ENCODE measurements at regions not wholly inside any gene's neighbourhood (a gene's known extent, or its start where the extent isn't known, plus 50 kb on each side); places are given as distances from the start of the nearest gene placed in this dataset.

- TF ChIP-seq CTCF (IDR thresholded peaks at IDR 0.05), result no peak
- no peak for TF ChIP-seq POLR2A (IDR thresholded peaks at IDR 0.05)
- no peak for DNase-seq (ENCODE audit: low spot score in 2 of 2)
- WGBS, 2 donors, result 95 to 98% methylated on average over 3 of the region's 3 CpGs
- intact Hi-C loops (cut with DNase I; ENCODE audit: low total_unique reads), result no loop called here
- H3K4me3 ChIP-seq (ENCODE audit: low read depth, poor library complexity, severe bottlenecking), result no peak overlapping the region
Observed at GRCh38 chr2:150088538-150088937, 398.9 kb downstream of the RND3 start.

GRCh38 chr2:150085478-150085877 lies 402.0 kb downstream of the RND3 start:
- intact Hi-C loops (cut with DNase I; ENCODE audit: low total_unique reads), result no loop called here
- DNase-seq (ENCODE audit: low spot score in 2 of 2), result no peak
- TF ChIP-seq CTCF (IDR thresholded peaks at IDR 0.05) (no peak), POLR2A (IDR thresholded peaks at IDR 0.05) (no peak)
- no peak overlapping the region for H3K4me3 ChIP-seq (ENCODE audit: low read depth, poor library complexity, severe bottlenecking)
- 96 to 97% methylated on average over 2 of the region's 2 CpGs for WGBS, 2 donors

- WGBS, 2 donors, result 59 to 69% methylated on average over 4 of the region's 4 CpGs
Observed at GRCh38 chr2:150081775-150082481, 405.5 kb downstream of the RND3 start.

GRCh38 chr2:150076281-150076680 lies 411.2 kb downstream of the RND3 start:
- TF ChIP-seq CTCF (IDR thresholded peaks at IDR 0.05) (no peak), POLR2A (IDR thresholded peaks at IDR 0.05) (no peak)
- H3K4me3 ChIP-seq (ENCODE audit: low read depth, poor library complexity, severe bottlenecking), result no peak overlapping the region
- intact Hi-C loops (cut with DNase I; ENCODE audit: low total_unique reads), result no loop called here
- WGBS, 2 donors, result 54 to 66% methylated on average over 1 of the region's 1 CpG
- DNase-seq (ENCODE audit: low spot score in 2 of 2), result no peak

More at GRCh38 chr2:150081775-150082481, 405.5 kb downstream of the RND3 start:
- DNase-seq (ENCODE audit: low spot score in 2 of 2), result no peak
- TF ChIP-seq CTCF (IDR thresholded peaks at IDR 0.05), result no peak
- no peak for TF ChIP-seq POLR2A (IDR thresholded peaks at IDR 0.05)
- intact Hi-C loops (cut with DNase I; ENCODE audit: low total_unique reads), result no loop called here
- no peak overlapping the region for H3K4me3 ChIP-seq (ENCODE audit: low read depth, poor library complexity, severe bottlenecking)

- no peak overlapping the region for H3K4me3 ChIP-seq (ENCODE audit: low read depth, poor library complexity, severe bottlenecking)
- DNase-seq (ENCODE audit: low spot score in 2 of 2), result no peak
- WGBS, 2 donors, result 67 to 81% methylated on average over 2 of the region's 2 CpGs
- intact Hi-C loops (cut with DNase I; ENCODE audit: low total_unique reads), result no loop called here
- TF ChIP-seq POLR2A (IDR thresholded peaks at IDR 0.05) (no peak), CTCF (IDR thresholded peaks at IDR 0.05) (no peak)
Observed at GRCh38 chr2:150075831-150076230, 411.6 kb downstream of the RND3 start.

- no peak overlapping the region for H3K4me3 ChIP-seq (ENCODE audit: low read depth, poor library complexity, severe bottlenecking)
- no peak for TF ChIP-seq POLR2A (IDR thresholded peaks at IDR 0.05)
- no peak for TF ChIP-seq CTCF (IDR thresholded peaks at IDR 0.05)
- intact Hi-C loops (cut with DNase I; ENCODE audit: low total_unique reads), result no loop called here
- no peak for DNase-seq (ENCODE audit: low spot score in 2 of 2)
- WGBS, 2 donors, result 93 to 98% methylated on average over 1 of the region's 1 CpG
Observed at GRCh38 chr2:150066490-150066889, 421.0 kb downstream of the RND3 start.

Data from lower leg skin (tissue), 4 donors.